Stimulated activated naive CD4-positive, alpha-beta T cell treated with Interleukin-2 at 50 U/mL for 16 hours (primary cell): ENCODE measurements at regions not wholly inside any gene's neighbourhood (a gene's known extent, or its start where the extent isn't known, plus 50 kb on each side); places are given as distances from the start of the nearest gene placed in this dataset.

Source experiments
- DNase-seq: peaks from one replicate; lab custom pipeline; 2025; lab: John Stamatoyannopoulos, UW

DNA sequence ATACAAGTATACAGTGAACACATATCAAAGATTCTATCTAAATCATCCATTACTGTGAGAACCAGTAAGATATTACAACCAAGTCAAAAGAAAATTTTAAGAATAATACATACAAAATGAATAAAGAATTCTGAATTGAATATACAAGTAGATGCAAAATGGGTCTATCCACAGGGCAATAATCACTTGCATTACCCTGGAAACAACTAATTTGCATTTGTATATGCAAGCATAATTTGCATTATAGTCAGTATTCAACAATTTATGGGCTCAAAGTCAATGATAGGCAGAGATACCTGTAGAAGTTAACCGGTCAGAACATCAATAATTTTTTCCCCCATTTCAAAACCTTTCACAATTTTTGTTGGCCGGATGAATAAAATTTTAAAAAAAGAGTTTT, 512.2 kb upstream of the ALCAM start:
- no peak for DNase-seq

DNA sequence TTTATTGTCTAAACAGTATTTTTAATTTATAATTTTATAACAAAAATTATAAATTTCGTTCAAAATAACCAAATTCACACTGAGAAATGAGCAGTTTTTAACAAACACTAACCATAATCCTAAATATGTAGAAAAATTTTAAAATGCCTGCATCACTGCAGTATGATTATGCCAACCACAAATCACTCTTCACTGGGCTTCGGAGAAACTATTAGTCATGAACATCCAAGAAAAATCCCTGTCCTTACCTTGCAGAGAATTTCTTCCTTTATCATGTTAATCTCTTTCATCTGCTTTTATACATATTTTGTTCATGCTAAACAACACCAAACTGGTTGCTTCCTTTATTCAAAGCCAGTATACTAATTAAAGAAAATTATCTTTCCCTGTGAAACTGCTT, 511.0 kb upstream of the ALCAM start:
- no peak for DNase-seq

DNA sequence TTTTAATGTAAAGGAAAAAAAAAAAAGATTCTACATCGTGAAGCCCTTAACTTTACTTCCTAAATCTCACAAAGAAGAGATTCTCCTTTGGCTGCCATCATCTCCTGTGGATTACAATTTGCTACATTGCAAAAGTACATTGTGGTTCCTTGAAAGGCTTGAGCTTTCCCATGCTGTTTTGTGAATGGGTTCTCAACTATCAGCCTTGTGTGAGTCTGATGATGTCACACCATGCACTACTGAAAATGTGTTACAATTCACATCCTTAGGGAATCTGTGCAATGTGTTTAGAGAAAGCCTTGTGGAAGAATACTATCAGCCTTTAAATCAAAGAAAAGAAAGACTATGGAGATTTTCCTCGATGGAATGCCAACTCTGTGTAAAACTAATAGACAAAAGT, 510.0 kb upstream of the ALCAM start:
- DNase-seq = no peak

DNA sequence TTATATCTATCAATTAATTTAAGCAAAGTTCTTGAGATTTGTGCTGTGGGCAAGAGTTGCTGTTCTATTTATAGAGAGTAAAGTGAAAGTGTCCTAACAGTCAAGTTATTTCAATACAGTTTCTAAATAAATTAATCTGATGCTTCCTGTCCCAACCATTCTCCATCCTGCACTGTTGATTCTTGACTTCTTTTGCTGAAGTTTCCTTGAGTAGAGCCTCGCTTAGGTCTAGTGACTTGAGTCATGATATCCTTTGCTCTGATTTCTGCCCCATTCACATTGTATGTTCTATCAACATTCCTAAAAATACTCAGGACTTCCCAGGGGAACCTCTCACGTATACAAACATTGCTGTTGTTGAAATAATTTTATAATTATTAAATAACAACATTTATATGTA, 498.4 kb upstream of the ALCAM start:
- DNase-seq = no peak

DNA sequence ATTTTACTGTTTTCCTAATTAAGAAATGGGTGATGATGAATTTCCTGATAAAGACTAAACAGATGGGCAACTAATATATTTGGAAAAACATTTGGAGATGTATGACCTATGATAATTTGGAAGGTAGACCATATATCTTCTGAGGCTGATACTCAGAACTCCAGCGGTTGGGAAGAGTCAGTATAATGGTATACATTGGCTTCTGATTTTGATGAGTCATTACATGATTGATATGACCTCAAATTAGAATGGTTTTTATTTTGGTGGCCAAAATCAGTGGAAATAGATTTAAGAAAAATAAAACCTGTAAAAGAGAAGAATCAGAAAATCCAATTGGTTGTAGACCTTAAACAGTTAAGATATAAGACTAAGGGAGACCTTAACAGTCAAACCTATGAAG, 496.4 kb upstream of the ALCAM start:
- no peak for DNase-seq

DNA sequence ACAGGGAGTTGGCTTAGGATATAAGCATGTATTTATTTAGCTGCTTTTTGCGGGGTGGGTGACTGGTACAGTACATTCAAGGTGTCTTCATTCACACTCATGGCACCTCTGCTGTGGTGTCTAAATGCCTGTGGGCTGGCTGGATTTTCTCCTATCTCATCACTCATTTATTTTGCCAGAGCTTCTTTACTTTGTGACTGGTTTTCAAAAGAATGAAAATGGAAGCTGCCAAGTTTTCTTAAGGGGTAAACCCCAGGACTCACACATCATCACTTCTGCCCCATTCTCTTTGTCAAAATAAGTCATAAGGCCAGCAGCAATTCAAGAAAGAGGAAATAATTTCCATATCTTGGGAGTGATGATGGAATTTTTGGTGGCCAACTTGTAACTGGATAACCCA, 493.4 kb upstream of the ALCAM start:
- no peak for DNase-seq

DNA sequence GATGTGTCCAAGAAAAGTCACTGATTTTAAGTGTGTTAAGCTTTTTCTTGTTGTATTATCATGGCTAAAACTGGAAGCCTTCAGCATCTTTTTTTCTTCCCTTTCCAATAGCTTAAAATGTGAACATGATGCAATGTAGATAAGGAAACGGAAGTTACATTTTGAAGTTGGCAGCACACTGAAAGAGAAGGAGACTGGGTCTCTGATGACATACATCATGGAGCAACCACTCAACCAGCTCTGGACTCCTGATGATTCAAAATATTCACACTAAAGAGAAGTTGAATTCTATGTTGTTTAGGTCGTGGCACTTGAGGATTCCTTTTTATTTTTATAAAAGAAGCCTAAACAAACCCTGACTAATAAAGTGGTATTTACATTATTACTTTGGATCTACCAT, 488.3 kb upstream of the ALCAM start:
- no peak for DNase-seq

DNA sequence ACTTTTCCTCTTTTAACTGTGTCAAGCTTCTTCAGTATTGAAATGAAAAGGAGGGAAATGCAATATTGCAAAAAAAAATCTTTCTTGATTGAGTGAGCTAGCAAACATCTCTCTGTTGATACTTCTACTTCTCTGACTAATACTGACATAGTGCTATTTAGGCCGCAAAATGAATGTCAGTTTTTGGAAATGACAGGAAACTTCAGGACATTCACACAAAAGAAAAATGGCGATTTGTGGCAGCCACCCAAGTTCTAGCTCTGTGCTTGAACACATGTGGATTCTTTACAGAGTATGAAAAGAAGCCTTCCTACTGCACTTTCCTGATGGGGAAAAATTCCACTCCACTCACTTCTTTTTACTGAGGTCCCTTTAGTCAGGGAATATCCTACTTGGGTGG, 486.8 kb upstream of the ALCAM start:
- DNase-seq = no peak

DNA sequence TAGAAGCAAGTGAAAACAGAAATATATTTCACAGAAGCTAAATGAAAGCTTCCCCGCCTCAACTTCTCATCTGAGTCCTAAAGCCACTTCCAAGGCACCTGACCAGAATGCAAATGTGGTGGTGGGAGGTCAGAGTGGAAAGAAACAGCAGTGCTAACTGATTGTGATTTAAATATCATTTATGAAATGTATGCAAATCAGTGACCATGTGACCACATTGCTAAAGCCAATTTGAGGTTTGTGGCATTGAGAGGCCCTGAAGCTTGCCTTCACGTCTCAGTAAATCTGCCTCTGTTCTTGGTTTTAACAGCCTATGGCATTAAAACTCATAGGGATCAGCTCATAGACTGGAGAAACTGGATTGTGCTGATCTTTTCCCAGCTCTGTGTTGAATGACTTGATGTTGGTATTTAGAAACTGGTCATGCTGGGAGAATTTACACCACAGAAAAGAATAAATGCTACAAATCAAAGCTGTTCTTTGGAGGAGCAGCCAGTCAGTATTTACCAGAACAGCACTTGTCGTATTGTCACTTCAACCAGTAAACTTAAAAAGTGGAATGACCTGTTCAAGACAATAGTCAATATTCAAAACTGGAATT, 481.4 kb upstream of the ALCAM start:
- no peak for DNase-seq

DNA sequence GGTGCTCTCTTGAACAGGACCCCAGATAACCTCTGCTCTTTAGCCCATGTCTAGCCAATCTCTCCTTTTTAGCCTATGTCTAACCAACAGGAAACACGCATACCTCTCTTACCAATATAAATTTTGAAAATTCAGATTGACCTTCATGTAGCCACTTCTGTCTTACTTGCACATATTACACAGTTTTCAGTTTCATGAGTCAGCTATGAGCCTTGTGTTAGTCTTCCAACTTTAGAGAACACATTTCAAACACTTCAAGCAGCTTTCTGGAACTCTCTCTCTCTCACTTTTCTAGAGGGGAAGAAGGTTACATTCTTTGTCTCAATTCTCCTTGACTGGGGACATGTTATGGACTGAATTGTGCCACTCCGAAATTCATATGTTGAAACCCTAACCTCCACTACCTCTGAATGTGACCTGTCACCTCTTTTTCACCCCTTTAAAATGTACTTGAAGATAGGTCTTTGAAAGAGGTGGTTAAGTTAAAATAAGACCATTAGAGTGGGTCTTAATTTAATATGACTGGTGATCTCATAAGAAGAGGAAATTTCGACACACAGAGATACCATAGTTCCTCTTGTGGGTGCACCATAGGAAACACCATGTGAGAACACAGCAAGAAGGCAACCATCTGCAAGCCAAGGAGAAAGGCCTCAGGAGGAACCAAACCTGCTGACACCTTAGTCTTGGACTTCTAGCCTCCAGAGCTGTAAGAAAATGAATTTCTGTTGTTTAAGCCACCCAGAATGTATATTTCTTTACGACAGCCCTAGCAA, 480.3 kb upstream of the ALCAM start:
- DNase-seq = no peak

DNA sequence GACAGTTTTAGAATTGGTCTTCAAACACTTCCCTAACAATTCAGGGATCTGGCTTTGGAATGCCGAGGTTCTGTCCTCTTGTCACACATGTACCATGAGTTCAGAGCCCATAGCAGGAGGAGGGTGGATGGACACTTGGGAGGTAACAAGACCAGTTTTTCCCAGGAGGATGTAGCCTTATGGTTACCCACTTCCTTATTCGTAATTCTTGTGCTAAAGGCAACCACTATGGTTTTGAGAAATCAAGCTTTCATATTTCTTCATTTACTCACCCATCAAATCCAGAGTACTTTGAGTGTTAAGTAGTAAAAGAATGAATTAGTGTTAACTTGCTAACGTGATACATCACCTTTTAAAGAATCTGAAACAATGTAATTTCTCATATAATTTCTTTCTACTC, 479.6 kb upstream of the ALCAM start:
- DNase-seq = no peak

DNA sequence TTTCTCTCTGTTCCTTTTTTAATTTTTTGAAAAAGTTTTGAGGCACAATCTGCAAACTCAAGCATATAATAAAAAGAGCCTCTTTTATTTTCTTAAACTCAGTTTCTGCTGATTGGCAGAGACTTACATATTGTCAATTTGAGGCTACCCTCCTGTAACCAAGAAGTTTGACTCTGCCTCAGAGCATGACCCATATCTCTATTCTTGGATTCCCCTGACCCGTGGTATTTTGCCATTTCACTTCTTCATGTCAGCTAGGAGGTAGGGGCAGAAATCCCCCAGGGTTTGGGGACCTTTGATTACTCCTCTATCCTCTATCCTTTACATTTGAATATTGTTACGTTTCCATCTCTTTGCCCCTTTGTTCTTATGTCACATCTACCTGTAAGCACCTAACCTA, 479.1 kb upstream of the ALCAM start:
- DNase-seq = no peak

DNA sequence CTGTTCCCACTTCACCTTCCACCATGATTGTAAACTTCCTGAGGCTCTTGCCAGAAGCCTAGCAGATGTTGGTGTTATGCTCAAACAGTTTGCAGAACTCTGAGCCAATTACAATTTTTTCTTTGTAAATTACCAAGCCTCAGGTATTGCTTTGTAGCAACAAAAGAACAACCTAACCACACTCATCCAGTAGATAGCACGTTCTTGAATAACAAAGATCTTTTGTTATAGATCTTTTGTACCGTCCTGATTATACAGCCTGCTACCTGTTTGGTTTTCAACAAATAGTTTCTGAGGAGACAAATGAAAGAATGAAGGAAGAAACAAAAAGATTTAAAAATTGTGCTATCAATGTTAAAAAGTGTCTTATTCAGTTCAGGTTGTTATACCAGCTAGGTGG, 474.7 kb upstream of the ALCAM start:
- no peak for DNase-seq

DNA sequence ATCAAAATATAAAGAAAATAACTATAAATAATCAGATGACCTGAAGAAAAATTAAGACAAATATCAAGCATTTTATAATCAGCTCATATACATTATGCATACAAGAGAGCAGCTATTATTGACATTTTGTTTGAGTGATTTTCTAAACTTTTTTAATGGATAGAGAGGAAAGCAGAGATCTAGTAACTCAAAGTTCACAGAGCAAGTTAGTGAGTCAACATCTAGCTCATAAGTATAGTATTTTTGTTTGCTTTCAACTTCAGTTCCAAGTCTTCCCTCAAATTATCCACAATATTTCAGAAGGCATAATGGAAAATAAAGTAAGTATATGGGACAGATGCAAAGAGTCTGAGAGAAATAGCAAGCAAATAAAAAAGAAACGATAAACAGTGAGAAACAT, 470.1 kb upstream of the ALCAM start:
- no peak for DNase-seq

DNA sequence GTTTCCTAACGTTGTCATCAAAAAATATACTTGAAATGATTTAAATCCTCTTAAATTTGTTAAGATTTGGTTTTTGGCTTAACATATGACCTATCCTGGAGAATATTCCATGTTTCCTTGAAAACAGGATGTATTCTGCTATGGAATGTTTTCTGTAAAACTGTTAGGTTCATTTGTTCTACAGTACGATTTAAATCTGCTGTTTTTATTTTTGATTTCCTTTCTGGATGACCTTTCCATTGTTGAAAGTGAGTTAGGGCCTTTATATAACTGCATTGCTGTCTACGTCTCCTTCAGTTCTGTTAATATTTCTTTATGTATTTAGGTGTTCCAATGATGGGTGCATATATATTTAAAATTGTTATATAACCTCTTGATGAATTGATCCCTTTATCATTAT, 465.3 kb upstream of the ALCAM start:
- DNase-seq = no peak

DNA sequence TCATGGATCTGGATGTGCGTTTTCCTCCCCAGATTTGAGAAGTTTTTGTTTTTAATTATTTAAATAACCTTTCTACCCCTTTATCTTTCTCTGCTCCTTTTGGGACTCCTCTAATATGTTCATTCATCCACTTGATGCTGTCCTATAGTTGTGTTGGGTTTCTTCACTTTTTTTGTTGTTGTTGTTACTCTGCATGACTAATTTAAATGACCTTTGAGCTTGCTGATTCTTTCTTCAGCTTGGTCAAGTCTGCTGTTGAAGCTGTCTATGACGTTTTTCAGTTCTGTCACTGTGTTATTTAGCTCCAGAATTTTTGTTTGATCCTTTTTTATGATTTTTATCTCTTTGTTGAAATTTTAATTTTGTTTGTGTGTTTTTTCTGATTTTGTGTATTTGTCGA, 463.6 kb upstream of the ALCAM start:
- DNase-seq = no peak

DNA sequence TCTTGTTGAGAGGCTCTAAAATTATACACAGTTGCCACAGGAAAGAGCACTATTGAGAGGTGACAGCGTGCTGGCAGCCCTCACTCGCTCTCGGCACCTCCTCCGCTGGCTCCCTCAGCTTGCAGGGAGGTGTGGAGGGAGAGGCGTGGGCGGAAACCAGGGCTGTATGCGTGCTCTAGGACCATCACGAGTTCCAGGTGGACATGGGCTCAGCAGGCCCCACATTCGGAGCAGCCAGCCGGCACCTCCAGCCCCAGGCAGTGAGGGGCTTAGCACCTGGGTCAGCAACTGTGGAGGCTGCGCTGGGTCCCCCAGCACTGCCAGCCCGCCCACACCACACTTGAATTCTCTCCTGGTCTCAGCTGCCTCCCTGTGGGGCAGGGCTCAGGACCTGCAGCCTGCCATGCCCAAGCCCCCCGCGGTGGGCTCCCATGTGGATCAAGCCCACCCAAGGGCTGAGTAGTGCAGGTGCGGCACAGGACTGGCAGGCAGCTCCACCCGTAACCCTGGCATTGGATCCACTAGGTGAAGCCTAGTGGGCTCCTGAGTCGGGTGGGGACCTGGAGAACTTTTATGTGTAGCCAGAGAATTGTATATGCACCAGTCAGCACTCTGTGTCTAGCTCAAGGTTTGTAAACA, 460.6 kb upstream of the ALCAM start:
- no peak for DNase-seq

DNA sequence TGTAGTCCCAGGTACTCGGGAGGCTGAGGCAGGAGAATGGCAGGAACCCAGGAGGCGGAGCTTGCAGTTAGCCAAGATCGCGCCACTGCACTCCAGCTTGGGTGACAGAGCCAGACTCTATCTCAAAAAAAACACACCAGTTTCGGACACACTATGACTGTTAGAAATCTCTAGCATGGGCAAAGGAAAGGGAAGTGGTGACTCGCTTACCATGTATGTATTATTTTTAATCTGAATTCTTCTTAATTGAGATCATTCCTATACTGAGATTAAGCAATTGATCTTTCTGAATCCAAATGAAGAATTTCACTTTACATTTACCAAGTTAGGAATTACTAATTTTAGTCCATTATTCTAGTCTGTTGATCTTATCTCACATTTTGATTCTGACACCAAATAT, 459.2 kb upstream of the ALCAM start:
- DNase-seq = no peak

DNA sequence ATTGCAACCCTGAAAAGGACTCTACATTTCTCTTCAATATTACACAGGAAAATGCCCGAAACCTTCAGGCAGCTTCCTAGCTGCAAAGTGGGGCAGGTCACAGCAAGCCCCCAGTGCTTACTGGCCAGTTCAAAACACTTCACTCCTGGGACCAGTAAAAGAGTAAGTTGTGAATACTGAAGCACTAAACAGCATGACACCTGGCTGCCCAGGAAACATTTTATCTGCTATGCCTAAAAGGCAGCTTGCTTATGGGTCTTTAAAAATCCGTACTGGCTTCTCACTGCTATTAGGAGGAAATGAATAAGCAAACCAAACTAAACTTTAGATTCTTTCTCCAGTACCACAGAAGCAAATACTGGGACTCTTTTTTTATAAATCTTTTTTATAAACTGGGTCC, 457.9 kb upstream of the ALCAM start:
- no peak for DNase-seq

DNA sequence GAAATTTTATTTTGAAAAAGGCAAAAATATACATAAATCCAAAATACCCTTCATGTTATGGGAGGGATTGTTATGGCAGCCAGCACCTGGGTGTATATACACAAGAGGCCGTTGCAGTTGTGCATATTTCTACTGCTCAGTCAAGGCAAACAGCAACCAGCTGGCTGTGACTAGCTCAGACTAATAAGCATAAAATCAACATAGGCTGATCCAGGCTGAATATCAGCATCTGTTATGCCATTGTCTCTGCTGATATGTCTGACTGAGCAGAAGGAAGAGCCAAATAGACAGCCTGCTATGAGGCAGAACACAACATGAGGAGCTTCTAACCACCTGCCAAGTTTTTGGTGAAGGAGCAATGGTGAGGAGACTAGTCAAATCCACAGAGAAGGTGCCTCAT, 457.5 kb upstream of the ALCAM start:
- no peak for DNase-seq

DNA sequence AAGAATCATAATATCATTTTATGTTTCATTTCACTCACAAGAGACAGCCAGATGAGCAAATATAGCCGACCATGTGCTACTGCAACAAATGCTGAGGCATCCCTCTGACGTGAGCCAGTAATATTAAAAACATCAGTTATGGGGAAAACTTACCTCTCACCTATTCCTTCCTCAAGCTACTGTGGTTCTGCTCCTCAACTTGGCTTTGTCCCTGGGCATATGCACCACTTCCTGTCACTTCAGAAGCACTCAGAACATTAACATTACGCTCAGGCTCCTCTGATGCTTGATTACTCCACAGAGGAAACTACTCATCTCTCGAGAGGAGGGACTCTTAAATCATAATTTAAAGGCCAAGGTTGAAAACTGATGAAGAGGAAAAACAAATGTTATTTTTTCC, 457.0 kb upstream of the ALCAM start:
- no peak for DNase-seq

DNA sequence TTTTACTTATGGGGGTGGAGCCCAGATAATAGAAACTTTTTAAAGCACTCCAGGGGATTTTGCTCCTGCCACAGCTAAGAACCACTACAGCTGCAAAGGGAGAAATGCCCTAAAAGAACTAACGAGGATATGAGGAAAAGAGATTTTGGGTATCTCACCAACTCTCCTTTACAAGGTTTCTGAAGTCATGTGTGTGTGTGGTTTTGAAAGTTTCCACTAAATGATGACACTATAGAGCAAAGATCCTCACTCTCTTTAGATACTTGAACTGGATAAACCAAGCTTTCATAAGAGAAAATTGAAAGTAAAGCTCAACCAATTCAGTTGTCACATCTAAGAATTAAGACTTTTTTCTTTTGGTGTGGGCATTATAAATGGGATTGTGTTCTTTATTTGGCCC, 455.3 kb upstream of the ALCAM start:
- DNase-seq = no peak

DNA sequence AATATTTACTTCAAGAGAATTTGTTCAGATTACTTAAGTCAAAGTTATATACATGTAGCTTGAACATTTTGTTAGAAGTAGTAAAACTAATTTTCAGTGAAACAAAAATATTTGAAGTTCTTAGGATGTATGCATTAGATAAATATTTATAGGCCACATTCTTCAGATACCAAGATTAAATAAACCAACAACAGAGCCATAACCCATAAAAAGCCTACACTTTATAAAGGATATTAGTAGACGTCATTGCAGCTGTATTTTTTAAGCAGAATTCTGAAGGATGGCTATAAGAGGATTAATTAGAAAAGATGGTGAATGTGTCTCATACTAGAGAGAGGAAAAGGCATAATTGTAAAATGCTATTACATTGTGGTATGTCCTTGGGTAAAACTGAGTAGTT, 449.7 kb upstream of the ALCAM start:
- no peak for DNase-seq

DNA sequence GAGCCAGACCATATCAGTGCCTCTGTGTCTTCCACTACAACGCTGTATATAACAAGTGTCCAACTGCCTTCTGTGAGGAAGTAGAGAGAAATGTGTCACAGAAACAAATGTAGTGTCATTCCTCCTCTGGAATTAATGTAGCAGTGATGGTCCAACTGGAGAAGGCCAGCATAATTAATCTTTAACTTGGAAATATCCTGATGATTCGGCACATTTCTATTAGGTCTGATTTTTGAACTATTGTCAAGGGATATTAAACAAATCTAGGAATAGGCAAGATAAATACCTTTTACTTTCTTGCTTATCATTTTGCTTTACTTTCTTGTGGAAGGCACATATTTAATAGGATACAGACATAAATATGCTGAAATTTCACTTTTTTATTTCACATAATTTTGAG, 446.2 kb upstream of the ALCAM start:
- no peak for DNase-seq
